Panc1 (cell line): ENCODE measurements at regions not wholly inside any gene's neighbourhood (a gene's known extent, or its start where the extent isn't known, plus 50 kb on each side); places are given as distances from the start of the nearest gene placed in this dataset.

Source experiments
- ATAC-seq: fragments of 200-7000 bp; cut with Tn5 transposase; 2 replicates; pipeline ENCODE4 v1.9.1; 2020; ENCODE audit warnings: mild to moderate bottlenecking, moderate library complexity
- BruUV-seq: library from RNA; stranded (reverse); fragments of 400-500 nt; replicated peaks from 2 replicates; lab custom pipeline; 2021; lab: Mats Ljungman, UMichigan
- CTCF ChIA-PET: fragments of 300-600 bp; sonication (Branson Sonifier 250); formaldehyde crosslinking; loops from one replicate; lab custom pipeline; 2022; ENCODE audit warnings: antibody characterized with exemption; lab: Charles Lee
- POLR2A ChIA-PET: fragments of 300-600 bp; sonication (Branson Sonifier 250); formaldehyde crosslinking; loops from one replicate; lab custom pipeline; 2022; ENCODE audit warnings: antibody characterized with exemption; lab: Charles Lee
- DNase-seq: peaks from one replicate; pipeline ENCODE4 v3.0.0-alpha.2; 2010; ENCODE audit warnings: low read depth, low spot score
- H3K27ac ChIP-seq: 2 replicates; pipeline ENCODE4 v1.5.1; 2011; ENCODE audit warnings: mild to moderate bottlenecking, low read length, inconsistent platforms
- H3K27me3 ChIP-seq: fragments of 200-500 bp; sonication (Bioruptor generic); 2 replicates; pipeline ENCODE4 v1.6.0; 2014; ENCODE audit warnings: low read length, inconsistent platforms; ENCODE audit not compliant: control insufficient read depth, insufficient read depth
- H3K36me3 ChIP-seq: fragments of 200-500 bp; sonication (Bioruptor generic); 2 replicates; pipeline ENCODE4 v1.5.1; 2014; ENCODE audit warnings: inconsistent platforms, mild to moderate bottlenecking, low read length, moderate library complexity; ENCODE audit not compliant: control insufficient read depth, insufficient read depth
- H3K4me1 ChIP-seq: 2 replicates; pipeline ENCODE4 v1.5.1; 2011; ENCODE audit warnings: inconsistent platforms, mild to moderate bottlenecking, low read length, moderate library complexity; ENCODE audit not compliant: control insufficient read depth, insufficient read depth
- H3K4me3 ChIP-seq, 2 experiments: 2 replicates each; pipeline ENCODE4 v1.5.1; 2011 to 2012; ENCODE audit warnings: low read depth in 2 of 2, low read length in 2 of 2, mild to moderate bottlenecking in 2 of 2, inconsistent platforms in 1 of 2, moderate library complexity in 1 of 2
- H3K9me3 ChIP-seq: fragments of 200-500 bp; sonication (Bioruptor generic); 2 replicates; pipeline ENCODE4 v1.5.1; 2014; ENCODE audit warnings: low read depth, mild to moderate bottlenecking, inconsistent platforms, low read length, moderate library complexity; ENCODE audit not compliant: control insufficient read depth, insufficient read depth
- CTCF ChIP-seq: fragments of 450-650 bp; IDR thresholded peaks from 2 replicates; pipeline ENCODE4 v1.5.1; 2017; ENCODE audit warnings: mild to moderate bottlenecking
- POLR2AphosphoS5 ChIP-seq: IDR thresholded peaks from 2 replicates; pipeline ENCODE4 v1.6.1; 2012; ENCODE audit warnings: mild to moderate bottlenecking, low read depth, low read length, moderate library complexity
- REST ChIP-seq, 2 experiments: IDR thresholded peaks; 2 replicates each; pipeline ENCODE4 v1.6.1; 2011 to 2012; ENCODE audit warnings: low read depth in 2 of 2, control low read depth in 1 of 2, low read length in 1 of 2, mild to moderate bottlenecking in 1 of 2, moderate library complexity in 1 of 2; ENCODE audit not compliant: insufficient read depth in 1 of 2
- SIN3A ChIP-seq: IDR thresholded peaks from 2 replicates; pipeline ENCODE4 v1.6.1; 2012; ENCODE audit warnings: low read depth, mild to moderate bottlenecking, low read length, moderate library complexity, borderline replicate concordance; ENCODE audit not compliant: insufficient read depth
- TCF7L2 ChIP-seq: IDR thresholded peaks from 2 replicates; pipeline ENCODE4 v1.6.1; 2011; ENCODE audit warnings: mild to moderate bottlenecking, low read depth, low read length, inconsistent platforms
- in situ Hi-C: cut with HindIII; loops from 2 replicates; pipeline ENCODE4 v1.10.0; 2016; ENCODE audit warnings: low sequenced_read_pairs, low pct_unique_long_range_greater_than_20kb
- intact Hi-C: fragments of 100-400 bp; cut with micrococcal nuclease; formaldehyde crosslinking; loops from one replicate; pipeline ENCODE4 v1.10.0; 2022; ENCODE audit not compliant: unreplicated experiment

GRCh38 chr5:9832921-9833320 is 202.8 kb upstream of the TAS2R1 start:
- no peak for DNase-seq
- Histone ChIP-seq H3K27me3 (no peaks in the 10 kb centered on the region), H3K9me3 (no peaks in the 10 kb centered on the region), H3K4me1 (no peaks in the 10 kb centered on the region), H3K36me3 (no peaks in the 10 kb centered on the region), H3K27ac (no peak overlapping the region), H3K4me3 (no peak overlapping the region)
- CTCF ChIA-PET = no interaction called here
- POLR2A ChIA-PET = interaction anchor here (0.6 kb wide), 1 partner anchor 17 kb away, joined by 3 read pairs; no protein-coding TSS in a partner anchor
- no TSS peak for BruUV-seq
- TF ChIP-seq SIN3A = no peak
- intact Hi-C loops (no loop called here), in situ Hi-C loops (no loop called here)
- ATAC-seq = no peak

- in situ Hi-C loops (no loop called here), intact Hi-C loops (no loop called here)
- Histone ChIP-seq H3K27ac (no peak overlapping the region), H3K4me3 (no peak overlapping the region), H3K4me1 (no peaks in the 10 kb centered on the region), H3K27me3 (no peaks in the 10 kb centered on the region), H3K36me3 (no peaks in the 10 kb centered on the region), H3K9me3 (no peaks in the 10 kb centered on the region)
- BruUV-seq = no TSS peak
- ChIA-PET CTCF (no interaction called here), POLR2A (no interaction called here)
- ATAC-seq = no peak
- DNase-seq = no peak
- TF ChIP-seq POLR2AphosphoS5 = no peak
- TF ChIP-seq SIN3A = no peak
- no peak for TF ChIP-seq REST (IDR thresholded peaks at IDR 0.05; ENCODE audit: insufficient read depth in 1 of 2, low read depth in 2 of 2, low read length in 1 of 2)
- TF ChIP-seq CTCF = no peak
- no peak for TF ChIP-seq TCF7L2
These were observed 201.7 kb upstream of the TAS2R1 start for GRCh38 chr5:9831823-9832222.

- no peak overlapping the region for H3K4me3 ChIP-seq
- in situ Hi-C loops = no loop called here
- H3K27me3 ChIP-seq = no peaks in the 10 kb centered on the region
- ChIA-PET CTCF (no interaction called here), POLR2A (no interaction called here)
- TF ChIP-seq POLR2AphosphoS5 = no peak
- TF ChIP-seq SIN3A = no peak
- TF ChIP-seq CTCF = no peak
- TF ChIP-seq REST (IDR thresholded peaks at IDR 0.05; ENCODE audit: insufficient read depth in 1 of 2, low read depth in 2 of 2, low read length in 1 of 2) = no peak
- no peak for TF ChIP-seq TCF7L2
- H3K27ac ChIP-seq = no peak overlapping the region
- DNase-seq (no peak), ATAC-seq (no peak)
- no peaks in the 10 kb centered on the region for H3K36me3 ChIP-seq
- BruUV-seq = no TSS peak
- H3K9me3 ChIP-seq = no peaks in the 10 kb centered on the region
- no peaks in the 10 kb centered on the region for H3K4me1 ChIP-seq
- intact Hi-C loops = no loop called here
These were observed 200.0 kb upstream of the TAS2R1 start for GRCh38 chr5:9830184-9830583.
